ENCODE measurements at regions not wholly inside any gene's neighbourhood (a gene's known extent, or its start where the extent isn't known, plus 50 kb on each side); places are given as distances from the start of the nearest gene placed in this dataset.

DNA sequence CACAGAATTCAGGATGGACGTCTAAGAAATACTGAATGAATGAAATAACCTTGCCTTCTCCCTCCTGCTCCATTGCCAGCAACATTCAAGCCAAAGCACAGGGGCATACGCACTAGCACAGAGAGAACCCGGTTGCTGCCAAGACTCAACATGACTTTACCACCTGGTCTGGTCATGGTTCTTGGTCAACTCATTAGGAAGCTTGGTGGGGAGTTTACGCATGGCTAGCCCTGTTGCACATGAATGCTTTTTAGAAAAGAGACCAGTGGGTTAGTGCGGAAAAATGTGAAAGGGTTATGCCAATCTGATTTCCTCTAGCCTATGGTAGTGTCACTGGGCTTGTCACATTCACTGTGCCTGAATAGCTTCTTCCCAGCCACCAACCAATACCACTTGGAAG is 187.6 kb upstream of the NEBL start:
- DNase-seq, result no peak

GRCh38 chr10:21083861-21084260 is 186.8 kb upstream of the NEBL start:
- DNase-seq, result no peak

DNA sequence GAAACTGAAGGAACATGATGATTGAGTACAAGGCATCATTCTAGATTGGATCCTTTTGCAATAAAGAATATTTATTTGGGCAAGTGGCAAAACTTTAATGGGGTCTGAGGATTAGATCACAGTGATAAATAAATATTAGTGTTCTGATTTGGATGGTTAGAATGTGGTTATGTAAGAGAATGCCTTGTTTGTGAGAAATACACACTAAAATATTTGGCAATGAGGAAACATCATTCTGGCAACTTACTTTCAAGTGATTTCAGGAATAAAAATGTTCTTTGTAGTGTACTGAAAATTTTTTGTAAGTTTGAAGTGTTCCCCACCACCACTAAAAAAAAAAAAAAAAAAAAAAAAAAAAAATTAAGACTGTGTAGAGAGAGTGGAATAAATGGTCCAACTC is 185.1 kb upstream of the NEBL start:
- no peak for DNase-seq

GRCh38 chr10:21080261-21080660 is 183.2 kb upstream of the NEBL start:
- DNase-seq, result peak; percentile 69

GRCh38 chr10:21079330-21079658 is 182.2 kb upstream of the NEBL start:
- DNase-seq, result no peak

DNA sequence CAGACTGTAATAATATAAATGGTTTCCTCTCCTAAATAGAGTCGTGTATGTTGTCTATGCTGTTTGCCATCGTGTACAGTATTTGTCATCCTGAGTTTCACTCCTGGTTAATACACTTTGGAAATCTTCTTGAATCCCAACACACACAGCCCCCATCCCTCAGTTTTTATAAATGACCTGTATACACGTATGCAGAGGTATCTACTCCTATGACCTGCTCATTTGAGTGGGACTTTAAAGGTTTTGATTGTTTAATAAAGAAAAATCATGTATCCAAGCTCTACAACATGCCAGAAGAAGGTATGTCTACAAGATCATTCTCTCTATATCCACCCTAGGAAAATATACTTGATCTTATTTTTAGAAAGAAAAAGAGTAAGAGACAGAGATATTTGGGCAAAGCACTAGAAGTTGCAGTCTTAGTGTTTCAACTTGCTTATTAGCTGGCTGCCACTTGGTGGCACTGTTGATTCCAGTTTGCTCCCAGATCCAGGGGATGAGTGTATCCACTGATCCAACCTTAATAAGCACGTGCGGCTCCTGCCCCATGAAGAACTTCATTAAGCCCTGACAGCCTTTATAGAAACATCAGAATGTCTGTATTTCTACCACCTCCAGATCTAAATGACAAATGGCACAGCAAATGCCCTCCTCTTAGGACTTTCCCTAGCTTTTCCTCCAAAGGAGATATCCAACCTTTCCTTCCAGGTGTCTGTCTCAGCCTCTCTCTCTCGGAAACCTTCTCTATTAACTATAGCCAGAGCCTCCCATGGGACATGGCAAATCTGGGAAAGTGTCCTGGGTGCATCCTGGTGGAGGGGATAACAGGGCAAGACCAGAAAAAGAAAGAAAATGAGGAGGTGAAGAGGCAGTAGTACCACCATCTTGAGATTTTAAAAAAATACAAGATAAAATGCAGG is 181.6 kb upstream of the NEBL start:
- peak; percentile 55 for DNase-seq

GRCh38 chr10:21077681-21078080 is 180.6 kb upstream of the NEBL start:
- DNase-seq, result no peak

GRCh38 chr10:21076381-21076780 is 179.3 kb upstream of the NEBL start:
- no peak for DNase-seq

DNA sequence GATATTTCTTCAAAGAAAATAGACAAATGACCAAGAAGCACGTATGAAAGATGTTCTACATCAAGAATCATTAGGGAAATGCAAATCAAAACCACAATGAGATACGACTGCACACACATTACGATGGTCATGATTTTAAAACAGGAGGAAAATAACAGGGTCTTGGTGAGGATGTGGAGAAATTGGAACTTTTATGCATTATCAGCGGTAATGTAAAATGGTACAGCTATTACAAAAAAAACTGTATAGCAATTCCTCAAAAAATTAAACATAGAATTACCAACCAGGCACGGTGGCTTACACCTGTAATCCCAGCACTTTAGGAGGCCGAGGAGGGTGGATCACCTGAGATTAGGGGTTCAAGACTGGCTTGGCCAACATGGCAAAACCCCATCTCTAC is 178.8 kb upstream of the NEBL start:
- DNase-seq, result no peak

- no peak for DNase-seq
Measured at GRCh38 chr10:21071001-21071673, 174.0 kb upstream of the NEBL start.

DNA sequence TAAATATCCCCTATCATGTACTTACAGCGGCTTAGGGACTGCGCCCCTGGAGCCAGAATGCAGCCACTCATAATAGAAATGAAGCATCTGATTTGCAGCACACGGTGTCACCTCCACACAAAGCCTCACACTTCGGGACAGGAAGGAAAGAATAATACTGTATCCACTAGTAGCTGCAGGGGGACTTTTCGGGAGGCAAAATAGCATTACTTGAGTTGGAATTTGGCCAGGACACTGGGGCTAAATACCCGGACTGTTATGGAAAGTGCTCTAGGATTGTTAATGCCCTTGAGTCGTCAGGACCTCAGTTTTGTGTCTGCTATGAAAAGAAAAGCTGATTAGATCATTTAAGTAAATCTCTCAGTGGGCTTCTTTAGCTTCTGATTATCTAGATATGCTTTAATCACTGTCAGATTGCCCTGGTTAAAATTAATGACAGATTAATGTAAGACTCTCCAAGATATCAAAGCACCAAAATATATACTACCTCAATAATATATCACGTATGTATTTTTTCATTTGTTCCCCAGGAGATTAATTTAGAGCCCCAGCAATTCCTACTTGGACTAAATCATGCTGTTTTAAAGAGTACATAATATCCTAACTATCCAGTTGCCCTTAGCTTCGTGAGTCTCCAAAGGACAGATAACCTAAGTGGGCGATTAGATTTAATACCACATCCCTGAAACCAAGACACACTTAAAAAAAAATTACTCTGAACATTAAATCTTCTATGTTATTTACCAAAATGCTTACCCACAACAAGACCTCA is 173.0 kb upstream of the NEBL start:
- DNase-seq, result no peak

DNA sequence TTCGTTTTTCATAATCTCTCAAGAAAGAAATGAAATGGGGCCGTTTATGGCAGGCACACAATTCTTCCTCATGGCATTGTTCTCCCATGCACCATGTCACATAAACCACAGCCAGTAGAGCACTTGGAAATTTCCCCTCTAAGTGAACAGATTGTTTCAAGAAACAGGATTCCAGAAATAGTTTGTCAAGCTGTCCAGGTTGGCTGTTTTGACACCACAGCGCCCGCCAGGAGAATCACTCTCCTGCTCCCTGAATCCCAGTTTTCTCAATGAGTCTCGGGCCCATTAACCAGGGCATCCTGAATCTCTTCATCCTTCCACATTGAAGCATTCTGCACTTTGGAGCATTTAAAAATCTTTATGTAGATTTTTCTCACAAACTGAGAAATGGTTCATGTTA is 172.2 kb upstream of the NEBL start:
- no peak for DNase-seq

DNA sequence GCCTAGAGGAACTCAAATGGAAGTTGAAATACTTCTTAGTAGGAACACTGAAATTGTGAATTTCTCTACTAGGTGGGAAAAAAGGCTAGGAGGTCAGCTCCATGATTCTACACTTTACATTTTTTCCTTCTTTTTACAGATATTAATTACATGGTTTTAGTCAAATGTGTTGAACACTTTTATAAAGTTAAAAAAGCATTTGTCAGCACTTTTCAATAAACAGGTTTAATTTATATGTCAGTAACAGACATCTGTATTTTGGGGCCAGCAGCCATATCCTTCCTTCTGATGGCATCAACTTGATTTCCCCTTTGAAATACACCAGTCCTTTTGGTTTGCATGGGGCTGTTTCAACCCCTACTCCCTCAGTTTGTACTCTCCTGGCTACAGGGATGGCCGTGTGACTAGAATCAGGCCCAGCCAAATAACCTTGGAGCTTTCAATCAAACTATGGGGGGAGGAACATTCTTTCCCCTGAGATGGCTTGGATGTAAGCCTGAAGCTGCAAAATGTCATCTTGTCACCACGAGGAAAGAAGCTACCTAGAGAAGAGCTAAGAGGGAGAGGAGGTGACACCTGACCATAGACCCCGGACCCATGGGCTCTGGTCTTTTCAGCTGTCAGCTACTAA is 171.0 kb upstream of the NEBL start:
- DNase-seq, result no peak

DNA sequence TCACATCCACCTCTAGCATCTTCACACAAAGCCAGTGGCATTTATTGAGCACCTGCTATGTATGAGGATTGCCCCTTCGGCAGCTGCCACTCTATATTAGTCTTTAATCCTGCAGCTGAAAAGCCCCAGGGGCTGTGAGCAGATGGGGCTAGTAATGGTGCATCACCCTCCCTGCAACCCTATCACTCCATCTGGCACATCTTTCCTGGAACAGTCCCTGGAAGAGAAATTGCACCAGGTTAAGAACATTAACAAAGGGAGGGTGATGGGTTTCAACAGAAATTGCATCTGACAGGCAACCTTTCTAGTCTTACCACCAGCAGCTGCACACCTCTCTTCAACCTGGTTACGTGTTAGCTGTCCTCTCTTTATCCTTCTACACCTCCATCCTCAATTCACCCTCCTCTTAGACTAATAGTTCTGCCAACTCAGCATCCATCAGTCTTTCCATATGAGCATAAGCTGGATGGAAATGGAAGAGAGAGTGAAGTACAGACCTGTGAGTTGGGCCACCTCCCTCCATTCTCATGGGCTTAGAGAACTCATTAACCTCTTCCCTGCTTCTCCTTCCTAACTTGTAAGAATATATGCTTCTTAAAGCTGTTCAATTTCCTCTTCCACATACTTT is 168.6 kb upstream of the NEBL start:
- no peak for DNase-seq

DNA sequence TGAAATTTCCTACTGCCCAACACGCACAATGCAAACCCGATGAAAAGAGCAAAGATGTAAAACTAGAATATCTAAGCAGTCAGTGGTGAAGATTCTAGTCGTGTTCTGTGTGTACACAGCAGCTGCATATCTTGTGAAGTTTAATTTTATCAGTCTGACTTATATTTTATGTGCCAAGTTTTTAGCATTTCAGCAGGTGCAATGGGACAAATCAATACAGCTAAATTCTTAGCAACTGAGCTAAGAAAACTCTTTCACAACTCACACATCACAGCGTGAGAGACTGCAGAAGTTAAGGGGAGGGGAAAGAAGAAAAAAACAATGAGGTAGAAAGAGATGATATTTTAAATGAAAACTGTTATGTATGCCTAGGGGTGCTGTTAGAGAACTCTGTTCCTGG is 164.9 kb upstream of the NEBL start:
- no peak for DNase-seq

DNA sequence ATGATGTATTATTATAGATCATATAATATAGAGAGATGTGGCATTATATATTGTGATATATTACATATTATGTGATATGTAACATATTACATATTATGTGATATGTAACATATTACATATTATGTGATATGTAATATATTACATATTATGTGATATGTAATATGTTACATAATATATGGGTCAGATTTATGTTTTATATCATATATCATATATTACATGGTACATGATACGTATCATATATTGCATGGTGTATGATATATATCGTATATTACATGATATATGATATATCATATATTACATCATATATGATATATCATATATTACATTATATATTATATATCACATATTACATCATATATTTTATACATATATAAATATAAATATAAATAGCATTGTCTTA is 164.1 kb upstream of the NEBL start:
- DNase-seq, result no peak

GRCh38 chr10:21060626-21061025 is 163.5 kb upstream of the NEBL start:
- no peak for DNase-seq

DNA sequence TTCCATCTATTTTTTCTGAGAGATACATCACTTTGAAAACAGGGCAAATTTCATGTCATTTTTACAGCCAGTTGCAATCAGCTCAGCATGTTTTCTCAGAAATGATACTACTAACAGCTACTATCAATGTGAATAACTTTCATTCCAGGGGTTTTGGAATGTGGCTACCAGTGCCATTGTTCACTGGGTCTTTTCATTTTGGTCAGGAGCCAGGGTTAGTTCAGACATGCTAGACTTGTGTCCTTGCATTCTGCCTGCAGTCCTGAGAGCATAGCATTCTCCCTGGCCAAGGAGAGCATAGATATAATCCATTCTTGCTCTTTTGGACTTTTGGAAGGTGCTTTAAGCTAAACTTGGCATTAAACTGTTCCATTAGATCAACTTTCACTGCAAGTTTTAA is 160.9 kb upstream of the NEBL start:
- DNase-seq, result no peak

DNA sequence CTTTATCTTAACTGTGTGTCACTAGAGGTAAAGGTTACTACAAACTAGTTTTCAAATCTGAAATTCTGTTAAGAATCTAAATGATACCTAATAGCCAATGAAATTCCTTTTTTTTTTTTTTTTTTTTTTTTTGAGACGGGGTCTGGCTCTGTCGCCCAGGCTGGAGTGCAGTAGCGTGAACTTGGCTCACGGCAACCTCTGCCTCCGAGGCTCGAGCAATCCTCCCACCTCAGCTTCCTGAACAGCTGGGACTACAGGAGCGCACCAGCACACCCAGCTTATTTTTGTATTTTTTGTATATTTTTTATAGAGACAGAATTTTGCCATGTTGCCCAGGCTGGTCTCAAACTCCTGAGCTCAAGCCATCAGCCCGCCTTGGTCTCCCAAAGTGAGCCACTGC is 160.3 kb upstream of the NEBL start:
- DNase-seq, result no peak

- DNase-seq, result no peak
Measured at GRCh38 chr10:21056461-21056860, 159.3 kb upstream of the NEBL start.

DNA sequence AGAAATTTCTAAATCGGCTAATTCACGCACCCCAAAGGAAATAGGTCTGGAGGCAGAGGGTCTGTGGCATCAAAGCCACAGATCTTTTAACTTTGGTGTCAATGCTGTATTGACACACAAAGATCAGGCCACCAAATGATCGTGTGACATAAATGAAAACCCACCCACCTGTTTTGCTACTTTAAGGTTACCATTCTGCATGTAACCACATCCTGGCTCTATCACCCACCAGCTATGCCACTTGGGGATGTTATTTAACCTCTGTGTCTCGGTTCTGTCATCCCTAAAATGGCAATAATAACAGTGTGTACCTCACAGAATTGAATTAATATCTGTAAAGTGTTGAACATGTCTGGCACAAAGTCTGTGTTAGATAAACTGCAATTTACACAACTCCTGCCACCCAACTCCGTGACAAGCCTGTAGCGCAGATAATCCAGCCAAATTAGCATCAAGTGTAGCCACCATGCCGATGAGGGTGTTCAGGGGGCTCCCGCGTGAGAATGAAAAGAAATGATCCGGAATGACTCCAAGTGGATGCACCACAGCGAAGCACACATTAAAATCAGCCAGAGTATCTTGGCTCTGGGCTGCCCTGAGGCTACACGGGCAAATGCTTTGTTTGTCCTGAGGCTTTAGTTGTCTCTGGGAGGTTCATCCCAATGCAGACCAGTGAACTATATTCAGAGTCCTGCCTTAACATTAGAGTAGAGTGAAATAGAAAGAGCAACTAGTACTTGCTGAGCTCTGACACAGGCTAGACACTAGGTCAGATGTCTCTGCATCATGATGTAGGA is 158.4 kb upstream of the NEBL start:
- DNase-seq, result no peak

Measured in skin of body (tissue), 1 donor.